ENCODE measurements at regions not wholly inside any gene's neighbourhood (a gene's known extent, or its start where the extent isn't known, plus 50 kb on each side); places are given as distances from the start of the nearest gene placed in this dataset.

DNA sequence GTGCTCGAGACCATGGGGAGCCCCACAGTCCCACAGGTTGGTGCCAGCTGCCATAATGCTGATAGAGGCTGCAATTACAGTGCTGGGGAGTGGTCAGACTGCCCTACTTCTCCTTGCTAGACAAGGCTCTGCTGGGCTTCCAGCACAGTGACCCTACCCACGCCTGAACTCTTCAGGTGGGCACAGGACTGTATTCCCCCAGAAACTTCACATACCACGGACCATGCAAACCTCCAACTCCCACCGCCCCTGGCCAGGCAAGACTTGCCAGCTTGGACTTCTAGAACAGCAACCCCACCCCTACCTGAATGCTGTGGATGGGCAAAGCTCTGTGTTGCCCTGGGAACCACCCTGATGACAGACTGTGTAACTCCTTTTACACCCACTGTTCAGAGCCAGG is 885.3 kb downstream of the SI start:
- ChIA-PET POLR2A (no interaction called here), CTCF (interaction anchor here (0.7 kb wide), 1 partner anchor 50 kb away, joined by 3 read pairs; no protein-coding TSS in a partner anchor)
- no peak overlapping the region for H3K9ac ChIP-seq
- TF ChIP-seq IRF3 (IDR thresholded peaks at IDR 0.05; ENCODE audit: low read depth, low read length): no peak
- TF ChIP-seq FOSL2 (IDR thresholded peaks at IDR 0.05; ENCODE audit: borderline replicate concordance, low read depth): no peak
- TF ChIP-seq FOXM1 (IDR thresholded peaks at IDR 0.05; ENCODE audit: low read depth): no peak
- no peak for TF ChIP-seq CHD2 (IDR thresholded peaks at IDR 0.05; ENCODE audit: low read length, partially characterized antibody)
- no peak for TF ChIP-seq GABPA (IDR thresholded peaks at IDR 0.05; ENCODE audit: low read depth)
- no peak for TF ChIP-seq NRF1 (IDR thresholded peaks at IDR 0.05; ENCODE audit: low read depth, low read length)
- TF ChIP-seq USF1 (IDR thresholded peaks at IDR 0.05; ENCODE audit: borderline replicate concordance, low read depth): no peak
- no peak for TF ChIP-seq REST (IDR thresholded peaks at IDR 0.05; ENCODE audit: low read depth, low read length)
- TF ChIP-seq GATA2 (CRISPR knock-in tag; IDR thresholded peaks at IDR 0.05): no peak
- TF ChIP-seq MAX (IDR thresholded peaks at IDR 0.05; ENCODE audit: low read depth): no peak
- no peak for TF ChIP-seq CTCF (IDR thresholded peaks at IDR 0.05)
- no peak for TF ChIP-seq POLR2AphosphoS5 (IDR thresholded peaks at IDR 0.05; ENCODE audit: low read depth, low read length)
- no peak for TF ChIP-seq MEF2A (IDR thresholded peaks at IDR 0.05; ENCODE audit: borderline replicate concordance, low read depth)
- TF ChIP-seq RXRA (IDR thresholded peaks at IDR 0.05; ENCODE audit: borderline replicate concordance, low read depth): no peak
- no peaks in the 10 kb centered on the region for H3K79me2 ChIP-seq (ENCODE audit: insufficient read depth)
- H3K36me3 ChIP-seq (replicated peaks in 1 of 2; ENCODE audit: control insufficient read depth in 1 of 2, insufficient read depth in 2 of 2, low read length in 1 of 2): peaks cover 0 to 3% of the 10 kb centered on the region in 2 experiments
- no peaks in the 10 kb centered on the region for H3K27me3 ChIP-seq (ENCODE audit: insufficient read depth)
- H3K4me1 ChIP-seq (ENCODE audit: control insufficient read depth in 1 of 2, insufficient read depth in 2 of 2, low read depth in 1 of 2, low read length in 1 of 2): no peaks in the 10 kb centered on the region
- H3K9me2 ChIP-seq: no peaks in the 10 kb centered on the region
- H3K4me2 ChIP-seq: no peak overlapping the region
- no peaks in the 10 kb centered on the region for H3F3A ChIP-seq (replicated peaks; ENCODE audit: insufficient read depth)
- no peak overlapping the region for H3K4me3 ChIP-seq (ENCODE audit: low read depth in 2 of 2, low read length in 1 of 2)
- 17% methylated on average over 4 of the region's 4 CpGs for WGBS (ENCODE audit: low lambda C conversion rate)
- no peak overlapping the region for H2AFZ ChIP-seq (ENCODE audit: low read depth)
- H3K9me3 ChIP-seq: no peaks in the 10 kb centered on the region
- no peaks in the 10 kb centered on the region for H4K20me1 ChIP-seq (ENCODE audit: insufficient read depth)
- DNase-seq: no peak
- H3K27ac ChIP-seq (ENCODE audit: low read depth in 2 of 2, low read length in 1 of 2): no peak overlapping the region

Data from SK-N-SH (cell line).